ENCODE measurements at regions not wholly inside any gene's neighbourhood (a gene's known extent, or its start where the extent isn't known, plus 50 kb on each side); places are given as distances from the start of the nearest gene placed in this dataset.

DNA sequence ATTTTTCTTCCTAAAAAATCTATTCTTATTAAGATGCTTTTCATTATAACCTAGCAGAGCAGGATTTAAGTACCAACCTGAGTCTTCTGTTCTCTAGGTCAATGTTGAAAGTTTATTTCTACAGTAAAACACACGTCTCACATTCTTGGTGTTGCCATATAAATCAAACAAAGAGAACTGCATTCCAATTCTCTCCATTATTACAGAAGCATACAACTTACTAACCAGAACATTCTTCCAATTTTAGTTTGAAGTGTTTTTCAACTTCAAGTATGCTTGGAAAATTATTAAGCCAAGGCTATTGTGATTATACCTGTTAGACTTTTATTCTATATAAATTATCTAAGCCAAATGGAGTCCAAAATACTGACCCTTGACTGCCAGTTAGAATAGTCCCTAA lies 110.4 kb upstream of the PMFBP1 start:
- DNase-seq: no peak
- Histone ChIP-seq H3K27ac (ENCODE audit: low read depth in 1 of 3, low read length in 2 of 3) (no peak overlapping the region), H3K9me3 (ENCODE audit: control insufficient read depth in 2 of 2, insufficient read depth in 1 of 2, low read depth in 1 of 2, low read length in 1 of 2) (no peaks in the 10 kb centered on the region), H3K27me3 (ENCODE audit: control insufficient read depth in 3 of 3, insufficient read depth in 3 of 3, low read length in 3 of 3) (no peaks in the 10 kb centered on the region), H3K4me3 (ENCODE audit: low read depth in 1 of 3, low read length in 3 of 3) (no peak overlapping the region), H3K36me3 (ENCODE audit: control insufficient read depth in 3 of 3, insufficient read depth in 2 of 3, low read depth in 1 of 3, low read length in 3 of 3) (no peaks in the 10 kb centered on the region), H3K4me1 (ENCODE audit: control insufficient read depth in 3 of 3, insufficient read depth in 2 of 3, low read depth in 1 of 3, low read length in 2 of 3) (no peaks in the 10 kb centered on the region)
- 72 to 82% (median 76%) methylated on average over 1 of the region's 1 CpG for WGBS, 3 donors
- no peak for FAIRE-seq

DNA sequence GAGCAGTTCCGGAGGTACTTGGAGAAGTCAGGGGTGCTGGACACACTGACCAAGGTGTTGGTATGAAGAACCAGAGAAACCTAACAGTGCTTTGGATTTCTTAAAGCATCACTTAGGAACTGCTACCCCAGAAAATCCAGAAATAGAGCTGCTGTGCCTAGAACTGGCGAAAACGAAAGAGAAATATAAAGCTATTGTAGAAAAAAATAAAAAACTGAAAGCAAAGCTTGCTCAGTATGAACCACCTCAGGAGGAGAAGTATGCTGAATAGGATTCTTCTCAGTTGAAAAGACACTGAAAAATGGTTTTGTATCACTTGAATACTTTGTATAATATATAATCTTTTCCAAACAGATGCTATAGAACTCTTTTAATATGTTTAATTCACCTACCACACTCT lies 106.3 kb upstream of the PMFBP1 start:
- Histone ChIP-seq H3K4me1 (ENCODE audit: control insufficient read depth in 3 of 3, insufficient read depth in 2 of 3, low read depth in 1 of 3, low read length in 2 of 3) (no peaks in the 10 kb centered on the region), H3K27ac (ENCODE audit: low read depth in 1 of 3, low read length in 2 of 3) (no peak overlapping the region), H3K9me3 (ENCODE audit: control insufficient read depth in 2 of 2, insufficient read depth in 1 of 2, low read depth in 1 of 2, low read length in 1 of 2) (no peaks in the 10 kb centered on the region), H3K4me3 (ENCODE audit: low read depth in 1 of 3, low read length in 3 of 3) (no peak overlapping the region), H3K36me3 (ENCODE audit: control insufficient read depth in 3 of 3, insufficient read depth in 2 of 3, low read depth in 1 of 3, low read length in 3 of 3) (no peaks in the 10 kb centered on the region), H3K27me3 (ENCODE audit: control insufficient read depth in 3 of 3, insufficient read depth in 3 of 3, low read length in 3 of 3) (no peaks in the 10 kb centered on the region)
- WGBS, 3 donors: 92 to 93% (median 92%) methylated on average over 3 of the region's 3 CpGs
- DNase-seq (no peak), FAIRE-seq (no peak)

- no peak overlapping the region for H3K4me3 ChIP-seq (ENCODE audit: low read depth in 1 of 3, low read length in 3 of 3)
- DNase-seq: no peak
- no peaks in the 10 kb centered on the region for H3K4me1 ChIP-seq (ENCODE audit: control insufficient read depth in 3 of 3, insufficient read depth in 2 of 3, low read depth in 1 of 3, low read length in 2 of 3)
- H3K27ac ChIP-seq (ENCODE audit: low read depth in 1 of 3, low read length in 2 of 3): no peak overlapping the region
- no peaks in the 10 kb centered on the region for H3K36me3 ChIP-seq (ENCODE audit: control insufficient read depth in 3 of 3, insufficient read depth in 2 of 3, low read depth in 1 of 3, low read length in 3 of 3)
- H3K27me3 ChIP-seq (ENCODE audit: control insufficient read depth in 3 of 3, insufficient read depth in 3 of 3, low read length in 3 of 3): no peaks in the 10 kb centered on the region
- 56 to 63% (median 56%) methylated on average over 2 of the region's 2 CpGs for WGBS, 3 donors
- FAIRE-seq: no peak
- no peaks in the 10 kb centered on the region for H3K9me3 ChIP-seq (ENCODE audit: control insufficient read depth in 2 of 2, insufficient read depth in 1 of 2, low read depth in 1 of 2, low read length in 1 of 2)
Measured at GRCh38 chr16:72277749-72278148, 105.8 kb upstream of the PMFBP1 start.

DNA sequence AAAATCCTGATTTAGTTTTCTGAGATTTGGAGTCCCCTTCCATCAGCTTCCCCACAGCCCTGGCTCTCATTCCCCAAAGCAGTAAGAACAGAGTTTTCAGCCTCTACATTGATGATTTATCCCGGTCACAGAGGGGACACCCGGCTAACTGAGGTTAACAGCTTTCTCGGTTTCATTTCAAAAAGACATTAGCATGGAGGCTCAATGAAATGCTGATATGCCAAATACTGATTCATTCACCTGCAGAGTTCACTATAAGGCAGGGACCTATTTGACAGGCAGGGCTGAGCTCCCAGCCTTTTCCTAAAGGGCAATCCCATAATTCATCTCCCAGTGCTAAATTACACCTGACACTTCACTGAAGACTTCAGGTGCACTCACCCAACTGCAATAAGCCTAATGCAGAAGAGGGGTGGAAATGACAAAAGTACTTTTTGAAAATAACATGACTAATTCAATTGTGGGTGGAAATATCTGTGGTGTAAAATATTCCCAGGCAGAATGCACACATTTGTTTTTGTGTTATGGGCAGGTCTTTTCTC lies 99.8 kb upstream of the PMFBP1 start:
- Histone ChIP-seq H3K9me3 (ENCODE audit: control insufficient read depth in 2 of 2, insufficient read depth in 1 of 2, low read depth in 1 of 2, low read length in 1 of 2) (no peaks in the 10 kb centered on the region), H3K4me3 (ENCODE audit: low read depth in 1 of 3, low read length in 3 of 3) (no peak overlapping the region), H3K4me1 (ENCODE audit: control insufficient read depth in 3 of 3, insufficient read depth in 2 of 3, low read depth in 1 of 3, low read length in 2 of 3) (peaks cover 0 to 14% (median 0%) of the 10 kb centered on the region in 3 donors), H3K27ac (ENCODE audit: low read depth in 1 of 3, low read length in 2 of 3) (no peak overlapping the region), H3K36me3 (ENCODE audit: control insufficient read depth in 3 of 3, insufficient read depth in 2 of 3, low read depth in 1 of 3, low read length in 3 of 3) (no peaks in the 10 kb centered on the region), H3K27me3 (ENCODE audit: control insufficient read depth in 3 of 3, insufficient read depth in 3 of 3, low read length in 3 of 3) (no peaks in the 10 kb centered on the region)
- 88 to 94% (median 91%) methylated on average over 3 of the region's 3 CpGs for WGBS, 3 donors
- DNase-seq: no peak
- FAIRE-seq: no peak

DNA sequence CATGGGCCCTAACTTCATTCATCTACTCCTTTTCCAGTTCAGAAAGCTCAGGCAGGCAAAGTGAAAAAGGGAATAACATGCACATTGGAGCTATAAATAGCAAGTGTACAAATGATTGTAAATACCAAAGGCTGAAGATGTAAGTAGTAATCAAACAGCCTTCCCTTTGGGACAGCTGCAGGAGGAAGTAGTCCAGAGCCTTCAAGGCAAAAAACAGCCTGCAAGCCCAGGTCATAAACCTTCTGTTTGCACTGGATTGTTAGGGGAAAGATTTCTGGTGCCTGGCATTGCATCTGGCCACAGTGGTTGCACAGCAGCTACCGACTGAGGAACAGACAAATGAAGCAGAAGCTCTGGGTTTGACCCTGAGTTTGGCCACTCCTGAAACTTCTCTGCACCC lies 98.6 kb upstream of the PMFBP1 start:
- FAIRE-seq (no peak), DNase-seq (peak; percentile 40 to 43)
- H3K27me3 ChIP-seq (ENCODE audit: control insufficient read depth in 3 of 3, insufficient read depth in 3 of 3, low read length in 3 of 3): no peaks in the 10 kb centered on the region
- 18 to 33% (median 29%) methylated on average over 1 of the region's 1 CpG for WGBS, 3 donors
- H3K4me1 ChIP-seq (ENCODE audit: control insufficient read depth in 3 of 3, insufficient read depth in 2 of 3, low read depth in 1 of 3, low read length in 2 of 3): peaks cover 0 to 14% (median 0%) of the 10 kb centered on the region in 3 donors
- H3K9me3 ChIP-seq (ENCODE audit: control insufficient read depth in 2 of 2, insufficient read depth in 1 of 2, low read depth in 1 of 2, low read length in 1 of 2): no peaks in the 10 kb centered on the region
- no peaks in the 10 kb centered on the region for H3K36me3 ChIP-seq (ENCODE audit: control insufficient read depth in 3 of 3, insufficient read depth in 2 of 3, low read depth in 1 of 3, low read length in 3 of 3)
- H3K27ac ChIP-seq (ENCODE audit: low read depth in 1 of 3, low read length in 2 of 3): no peak overlapping the region
- H3K4me3 ChIP-seq (ENCODE audit: low read depth in 1 of 3, low read length in 3 of 3): no peak overlapping the region

DNA sequence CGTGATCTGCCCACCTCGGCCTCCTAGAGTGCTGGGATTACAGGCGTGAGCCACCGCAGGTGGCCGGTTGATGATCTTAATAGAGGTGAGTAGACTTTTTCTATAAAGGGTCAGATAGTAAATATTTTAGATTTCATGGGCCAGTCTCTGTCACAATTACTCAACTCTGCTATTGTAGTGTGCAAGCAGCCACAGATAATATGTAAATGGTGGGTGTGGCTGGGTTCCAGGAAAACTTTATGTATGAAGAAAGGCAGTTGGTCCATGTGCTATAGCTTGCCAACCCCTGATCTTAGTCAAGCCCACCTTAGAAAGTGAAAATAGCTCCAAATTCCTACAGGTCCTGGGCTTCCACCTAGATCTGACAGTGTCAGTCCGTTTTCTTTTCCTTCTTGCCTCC lies 94.9 kb upstream of the PMFBP1 start:
- Histone ChIP-seq H3K27me3 (ENCODE audit: control insufficient read depth in 3 of 3, insufficient read depth in 3 of 3, low read length in 3 of 3) (no peaks in the 10 kb centered on the region), H3K4me1 (ENCODE audit: control insufficient read depth in 3 of 3, insufficient read depth in 2 of 3, low read depth in 1 of 3, low read length in 2 of 3) (peaks cover 0 to 27% (median 0%) of the 10 kb centered on the region in 3 donors), H3K4me3 (ENCODE audit: low read depth in 1 of 3, low read length in 3 of 3) (no peak overlapping the region), H3K36me3 (ENCODE audit: control insufficient read depth in 3 of 3, insufficient read depth in 2 of 3, low read depth in 1 of 3, low read length in 3 of 3) (no peaks in the 10 kb centered on the region), H3K27ac (ENCODE audit: low read depth in 1 of 3, low read length in 2 of 3) (no peak overlapping the region), H3K9me3 (ENCODE audit: control insufficient read depth in 2 of 2, insufficient read depth in 1 of 2, low read depth in 1 of 2, low read length in 1 of 2) (no peaks in the 10 kb centered on the region)
- WGBS, 3 donors: 85 to 94% (median 92%) methylated on average over 6 of the region's 6 CpGs
- no peak for FAIRE-seq
- DNase-seq: peak in 1 of 2 donors; percentile 15

DNA sequence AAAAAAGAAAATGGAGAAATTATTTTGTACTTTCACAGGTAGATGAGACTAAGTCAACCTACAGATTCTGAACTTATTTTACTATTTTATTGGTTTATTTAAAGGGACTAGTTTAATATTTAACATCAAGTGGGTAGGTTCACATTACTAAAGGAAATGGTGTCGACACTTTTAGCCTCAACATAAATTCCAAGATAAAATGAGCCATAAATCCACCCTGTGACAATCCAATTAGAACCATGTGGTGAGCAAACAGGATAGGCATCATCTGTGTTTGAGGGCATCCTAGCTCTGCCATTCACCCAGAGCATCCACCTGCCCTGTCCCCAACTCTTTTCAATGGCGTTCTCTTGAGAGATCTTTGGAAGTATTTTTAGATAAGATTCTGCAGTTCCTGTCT lies 92.8 kb upstream of the PMFBP1 start:
- 33 to 66% (median 45%) methylated on average over 2 of the region's 2 CpGs for WGBS, 3 donors
- H3K27me3 ChIP-seq (ENCODE audit: control insufficient read depth in 3 of 3, insufficient read depth in 3 of 3, low read length in 3 of 3): no peaks in the 10 kb centered on the region
- H3K36me3 ChIP-seq (ENCODE audit: control insufficient read depth in 3 of 3, insufficient read depth in 2 of 3, low read depth in 1 of 3, low read length in 3 of 3): no peaks in the 10 kb centered on the region
- DNase-seq: peak; percentile 17 to 72
- no peaks in the 10 kb centered on the region for H3K9me3 ChIP-seq (ENCODE audit: control insufficient read depth in 2 of 2, insufficient read depth in 1 of 2, low read depth in 1 of 2, low read length in 1 of 2)
- peaks cover 0 to 22% (median 0%) of the 10 kb centered on the region in 3 donors for H3K4me1 ChIP-seq (ENCODE audit: control insufficient read depth in 3 of 3, insufficient read depth in 2 of 3, low read depth in 1 of 3, low read length in 2 of 3)
- H3K27ac ChIP-seq (ENCODE audit: low read depth in 1 of 3, low read length in 2 of 3): peak overlapping the region in 1 of 3 donors; percentile 61
- no peak overlapping the region for H3K4me3 ChIP-seq (ENCODE audit: low read depth in 1 of 3, low read length in 3 of 3)
- FAIRE-seq: no peak

- 72 to 89% (median 83%) methylated on average over 1 of the region's 1 CpG for WGBS, 3 donors
- H3K36me3 ChIP-seq (ENCODE audit: control insufficient read depth in 3 of 3, insufficient read depth in 2 of 3, low read depth in 1 of 3, low read length in 3 of 3): no peaks in the 10 kb centered on the region
- FAIRE-seq (no peak), DNase-seq (no peak)
- H3K9me3 ChIP-seq (ENCODE audit: control insufficient read depth in 2 of 2, insufficient read depth in 1 of 2, low read depth in 1 of 2, low read length in 1 of 2): no peaks in the 10 kb centered on the region
- no peak overlapping the region for H3K27ac ChIP-seq (ENCODE audit: low read depth in 1 of 3, low read length in 2 of 3)
- peaks cover 0 to 17% (median 0%) of the 10 kb centered on the region in 3 donors for H3K4me1 ChIP-seq (ENCODE audit: control insufficient read depth in 3 of 3, insufficient read depth in 2 of 3, low read depth in 1 of 3, low read length in 2 of 3)
- no peaks in the 10 kb centered on the region for H3K27me3 ChIP-seq (ENCODE audit: control insufficient read depth in 3 of 3, insufficient read depth in 3 of 3, low read length in 3 of 3)
- no peak overlapping the region for H3K4me3 ChIP-seq (ENCODE audit: low read depth in 1 of 3, low read length in 3 of 3)
Measured at GRCh38 chr16:72262711-72263110, 90.8 kb upstream of the PMFBP1 start.

GRCh38 chr16:72261127-72261526 lies 89.2 kb upstream of the PMFBP1 start:
- H3K4me1 ChIP-seq (ENCODE audit: control insufficient read depth in 3 of 3, insufficient read depth in 2 of 3, low read depth in 1 of 3, low read length in 2 of 3): peaks cover 0 to 17% (median 0%) of the 10 kb centered on the region in 3 donors
- DNase-seq (no peak), FAIRE-seq (no peak)
- no peaks in the 10 kb centered on the region for H3K27me3 ChIP-seq (ENCODE audit: control insufficient read depth in 3 of 3, insufficient read depth in 3 of 3, low read length in 3 of 3)
- 49 to 97% (median 89%) methylated on average over 1 of the region's 1 CpG for WGBS, 3 donors
- H3K9me3 ChIP-seq (ENCODE audit: control insufficient read depth in 2 of 2, insufficient read depth in 1 of 2, low read depth in 1 of 2, low read length in 1 of 2): no peaks in the 10 kb centered on the region
- no peak overlapping the region for H3K27ac ChIP-seq (ENCODE audit: low read depth in 1 of 3, low read length in 2 of 3)
- H3K36me3 ChIP-seq (ENCODE audit: control insufficient read depth in 3 of 3, insufficient read depth in 2 of 3, low read depth in 1 of 3, low read length in 3 of 3): no peaks in the 10 kb centered on the region
- H3K4me3 ChIP-seq (ENCODE audit: low read depth in 1 of 3, low read length in 3 of 3): no peak overlapping the region
